HCT116 (cell line): ENCODE measurements at regions not wholly inside any gene's neighbourhood (a gene's known extent, or its start where the extent isn't known, plus 50 kb on each side); places are given as distances from the start of the nearest gene placed in this dataset.

ENCODE experiments used
- ATAC-seq: fragments of 200-7000 bp; cut with Tn5 transposase; 2 replicates; pipeline ENCODE4 v1.9.1; 2020; ENCODE audit warnings: mild to moderate bottlenecking, moderate library complexity
- BruUV-seq: library from RNA; stranded (reverse); fragments of 400-500 nt; replicated peaks from 2 replicates; lab custom pipeline; 2021; lab: Mats Ljungman, UMichigan
- CTCF ChIA-PET: fragments of 300-600 bp; sonication (Branson Sonifier 250); formaldehyde crosslinking; loops from one replicate; lab custom pipeline; 2021; ENCODE audit warnings: antibody characterized with exemption; lab: Charles Lee
- POLR2A ChIA-PET: fragments of 300-600, 350-600 bp; sonication (Branson Sonifier 250); formaldehyde crosslinking; loops from one replicate; lab custom pipeline; 2021; ENCODE audit warnings: antibody characterized with exemption; lab: Charles Lee
- RAD21 ChIA-PET, 2 experiments: fragments of 300-600 bp; sonication (Branson Sonifier 250); formaldehyde crosslinking; loops; one replicate each; lab custom pipeline; 2023; ENCODE audit warnings: low total read pairs in 2 of 2; ENCODE audit not compliant: uncharacterized antibody in 2 of 2, unreplicated experiment in 2 of 2, low non-redundant PET in 1 of 2; lab: Charles Lee
- DNase-seq: peaks from one replicate; pipeline ENCODE4 v3.0.0-alpha.2; 2010; ENCODE audit warnings: low read depth, low spot score
- H2AFZ ChIP-seq: fragments of 200-600 bp; shearing (Covaris generic), sonication (generic); 2 replicates; pipeline ENCODE4 v1.6.1; 2017; ENCODE audit warnings: low read depth, mixed run types, mixed read lengths, antibody characterized with exemption, low read length; ENCODE audit not compliant: poor library complexity, severe bottlenecking
- H3K27ac ChIP-seq: 2 replicates; pipeline ENCODE4 v1.5.1; 2012; ENCODE audit warnings: low read depth, low read length
- H3K27me3 ChIP-seq: fragments of 200-600 bp; sonication (generic); 2 replicates; pipeline ENCODE4 v1.6.1; 2016; ENCODE audit warnings: mixed run types, low read length, mixed read lengths; ENCODE audit not compliant: insufficient read depth
- H3K36me3 ChIP-seq, 2 experiments: fragments of 200-500 bp in 1 of 2; fragments of 200-600 bp in 1 of 2; sonication (Bioruptor generic) in 1 of 2; sonication (generic) in 1 of 2; 2 replicates each; pipeline versions ENCODE4 v1.5.1 to v1.6.1; 2014 to 2016; ENCODE audit warnings: low read length in 2 of 2, inconsistent platforms in 1 of 2, mixed read lengths in 1 of 2, mixed run types in 1 of 2; ENCODE audit not compliant: insufficient read depth in 2 of 2, control insufficient read depth in 1 of 2
- H3K4me1 ChIP-seq, 2 experiments: fragments of 200-600 bp in 1 of 2; sonication (generic) in 1 of 2; 2 replicates each; pipeline versions ENCODE4 v1.5.1 to v1.6.1; 2012 to 2017; ENCODE audit warnings: low read length in 2 of 2, inconsistent platforms in 1 of 2, mild to moderate bottlenecking in 1 of 2, mixed read lengths in 1 of 2, mixed run types in 1 of 2, moderate library complexity in 1 of 2; ENCODE audit not compliant: insufficient read depth in 2 of 2, control insufficient read depth in 1 of 2
- H3K4me2 ChIP-seq: fragments of 200-600 bp; sonication (generic); 2 replicates; pipeline ENCODE4 v1.6.1; 2017; ENCODE audit warnings: mixed run types, low read length, mixed read lengths
- H3K4me3 ChIP-seq, 2 experiments: fragments of 200-600 bp in 1 of 2; sonication (generic) in 1 of 2; replicated peaks in 1 of 2; 2 replicates each; pipeline ENCODE4 v1.5.1; 2011 to 2016; ENCODE audit warnings: low read length in 2 of 2, control low read depth in 1 of 2, low read depth in 1 of 2, mild to moderate bottlenecking in 1 of 2, mixed read lengths in 1 of 2, mixed run types in 1 of 2
- H3K79me2 ChIP-seq: fragments of 200-600 bp; sonication (generic); 2 replicates; pipeline ENCODE4 v1.6.1; 2017; ENCODE audit warnings: mild to moderate bottlenecking, mixed run types, low read length, moderate library complexity, mixed read lengths; ENCODE audit not compliant: insufficient read depth
- H3K9ac ChIP-seq: fragments of 200-600 bp; sonication (generic); 2 replicates; pipeline ENCODE4 v1.6.1; 2016; ENCODE audit warnings: low read length, mixed read lengths
- H3K9me2 ChIP-seq: fragments of 200-600 bp; sonication (generic), shearing (Covaris generic); 2 replicates; pipeline ENCODE4 v1.6.1; 2017; ENCODE audit warnings: mixed run types, mild to moderate bottlenecking, moderate library complexity; ENCODE audit not compliant: insufficient read depth
- H3K9me3 ChIP-seq, 2 experiments: fragments of 200-500 bp in 1 of 2; fragments of 200-600 bp in 1 of 2; sonication (Bioruptor generic) in 1 of 2; sonication (generic) in 1 of 2; 2 replicates each; pipeline ENCODE4 v1.6.1; 2014 to 2017; ENCODE audit warnings: low read length in 2 of 2, mixed read lengths in 2 of 2, inconsistent platforms in 1 of 2, low read depth in 1 of 2, mild to moderate bottlenecking in 1 of 2, mixed run types in 1 of 2, moderate library complexity in 1 of 2; ENCODE audit not compliant: control insufficient read depth in 1 of 2, insufficient read depth in 1 of 2
- H4K20me1 ChIP-seq: fragments of 200-600 bp; sonication (generic), shearing (Covaris generic); 2 replicates; pipeline ENCODE4 v1.6.1; 2017; ENCODE audit warnings: mixed run types, mild to moderate bottlenecking, moderate library complexity; ENCODE audit not compliant: insufficient read depth
- ATF3 ChIP-seq: IDR thresholded peaks from 2 replicates; pipeline ENCODE4 v1.6.1; 2012
- CBX3 ChIP-seq: IDR thresholded peaks from 2 replicates; pipeline ENCODE4 v1.6.1; 2012; ENCODE audit warnings: low read depth
- EGR1 ChIP-seq: IDR thresholded peaks from 2 replicates; pipeline ENCODE4 v1.6.1; 2012; ENCODE audit warnings: low read depth
- ELF1 ChIP-seq: IDR thresholded peaks from 2 replicates; pipeline ENCODE4 v1.6.1; 2012; ENCODE audit warnings: low read depth, borderline replicate concordance
- EZH2 ChIP-seq: fragments of 200-600 bp; sonication (generic); IDR thresholded peaks from 2 replicates; pipeline ENCODE4 v1.6.1; 2017; ENCODE audit warnings: antibody characterized with exemption, mixed run types
- EZH2phosphoT487 ChIP-seq: fragments of 200-600 bp; IDR thresholded peaks from 2 replicates; pipeline ENCODE4 v1.6.1; 2018; ENCODE audit warnings: antibody characterized with exemption, borderline replicate concordance
- FOSL1 ChIP-seq: IDR thresholded peaks from 2 replicates; pipeline ENCODE4 v1.6.1; 2012; ENCODE audit warnings: low read depth
- MAX ChIP-seq: IDR thresholded peaks from 2 replicates; pipeline ENCODE4 v1.6.1; 2012
- POLR2A ChIP-seq: IDR thresholded peaks from 2 replicates; pipeline ENCODE4 v1.7.0; 2011; ENCODE audit warnings: borderline replicate concordance; ENCODE audit not compliant: insufficient read depth, insufficient read length; ENCODE audit errors: extremely low read depth
- SIN3A ChIP-seq: IDR thresholded peaks from 2 replicates; pipeline ENCODE4 v1.6.1; 2012; ENCODE audit warnings: low read depth
- SP1 ChIP-seq: IDR thresholded peaks from 2 replicates; pipeline ENCODE4 v1.6.1; 2012; ENCODE audit warnings: low read depth
- SRF ChIP-seq: IDR thresholded peaks from 2 replicates; pipeline ENCODE4 v1.6.1; 2012; ENCODE audit warnings: low read depth
- TCF7L2 ChIP-seq: IDR thresholded peaks from 2 replicates; pipeline ENCODE4 v1.7.0; 2011; ENCODE audit warnings: borderline replicate concordance, inconsistent platforms; ENCODE audit not compliant: insufficient read depth, insufficient read length; ENCODE audit errors: extremely low read depth
- ZBTB33 ChIP-seq: IDR thresholded peaks from 2 replicates; pipeline ENCODE4 v1.6.1; 2011; ENCODE audit warnings: mild to moderate bottlenecking, low read length, moderate library complexity; ENCODE audit not compliant: insufficient replicate concordance; ENCODE audit errors: extremely low read depth
- ZFX ChIP-seq: fragments of 450-650 bp; IDR thresholded peaks from 2 replicates; pipeline ENCODE4 v1.6.1; 2017
- intact Hi-C: fragments of 100-400 bp; cut with micrococcal nuclease; formaldehyde crosslinking; loops from 2 replicates; pipeline ENCODE4 v1.10.0; 2022

- CTCF ChIA-PET = no interaction called here
- no peaks in the 10 kb centered on the region for H3K79me2 ChIP-seq
- H3K27me3 ChIP-seq = no peaks in the 10 kb centered on the region
- H3K27ac ChIP-seq = no peak overlapping the region
- no peak for DNase-seq
- H2AFZ ChIP-seq = no peak overlapping the region
- TF ChIP-seq SRF = no peak
- TF ChIP-seq FOSL1 = no peak
- no peak for TF ChIP-seq EGR1
- no peak for TF ChIP-seq POLR2A
- TF ChIP-seq ZBTB33 = no peak
- no peak for TF ChIP-seq EZH2
- TF ChIP-seq ATF3 = no peak
- no peak for TF ChIP-seq CBX3
- TF ChIP-seq SIN3A = no peak
- no peak for TF ChIP-seq ELF1
- TF ChIP-seq, all 23 proteins: peak for 0
- Histone ChIP-seq H3K4me3 (no peak overlapping the region), H3K9ac (no peak overlapping the region), H3K4me1 (no peaks in the 10 kb centered on the region), H3K9me2 (no peaks in the 10 kb centered on the region), H3K36me3 (no peaks in the 10 kb centered on the region), H4K20me1 (no peaks in the 10 kb centered on the region), H3K9me3 (peaks cover 0 to 8% of the 10 kb centered on the region in 2 experiments; a peak in 2 of 4 replicates), H3K4me2 (no peak overlapping the region)
- ChIA-PET POLR2A (no interaction called here), RAD21 (no interaction called here)
- no peak for ATAC-seq
- intact Hi-C loops = no loop called here
- BruUV-seq = no TSS peak
Observed at GRCh38 chr5:33166522-33166921, 274.2 kb upstream of the TARS1 start.

DNA sequence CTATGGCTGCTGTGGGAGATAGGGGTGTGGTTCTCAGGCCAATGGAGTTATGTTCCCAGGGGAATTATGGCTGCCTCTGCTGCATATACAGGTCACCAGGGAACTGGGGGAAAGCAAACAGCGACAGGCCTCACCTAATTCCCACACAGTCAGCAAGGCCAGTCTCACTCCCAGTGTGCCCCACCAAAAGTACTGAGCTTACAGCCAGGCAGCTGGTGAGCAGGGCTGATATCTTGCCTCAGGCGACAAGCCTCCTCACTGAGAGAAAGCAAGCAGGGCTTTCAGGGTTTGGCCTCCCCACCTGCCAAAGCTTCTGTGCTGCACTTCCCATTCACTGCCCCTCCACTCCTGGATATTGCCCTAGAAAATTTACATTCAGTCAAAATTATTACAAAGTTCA lies 273.8 kb upstream of the TARS1 start:
- Histone ChIP-seq H3K9me3 (peaks cover 0 to 8% of the 10 kb centered on the region in 2 experiments; a peak in 2 of 4 replicates), H3K27ac (no peak overlapping the region), H4K20me1 (no peaks in the 10 kb centered on the region), H3K4me2 (no peak overlapping the region), H3K4me3 (no peak overlapping the region), H3K4me1 (no peaks in the 10 kb centered on the region), H3K79me2 (no peaks in the 10 kb centered on the region), H3K9ac (no peak overlapping the region), H3K9me2 (no peaks in the 10 kb centered on the region), H3K27me3 (no peaks in the 10 kb centered on the region), H2AFZ (no peak overlapping the region), H3K36me3 (no peaks in the 10 kb centered on the region)
- intact Hi-C loops = no loop called here
- RAD21 ChIA-PET = no interaction called here
- TF ChIP-seq EGR1 (no peak), ELF1 (no peak), MAX (no peak), TCF7L2 (no peak), EZH2 (no peak), ATF3 (no peak), SP1 (no peak), ZFX (no peak), EZH2phosphoT487 (no peak), POLR2A (no peak), SRF (no peak)
- POLR2A ChIA-PET = no interaction called here
- BruUV-seq = no TSS peak
- no peak for DNase-seq
- CTCF ChIA-PET = no interaction called here
- ATAC-seq = no peak
